NT2/D1 (cell line): ENCODE measurements at regions not wholly inside any gene's neighbourhood (a gene's known extent, or its start where the extent isn't known, plus 50 kb on each side); places are given as distances from the start of the nearest gene placed in this dataset.

Experiments
- SUZ12 ChIP-seq: IDR thresholded peaks from 2 replicates; pipeline ENCODE4 v1.6.1; 2011; ENCODE audit not compliant: insufficient read length, insufficient read depth; ENCODE audit errors: extremely low read depth
- YY1 ChIP-seq: IDR thresholded peaks from 2 replicates; pipeline ENCODE4 v1.6.1; 2011; ENCODE audit not compliant: insufficient read length, insufficient read depth
- ZNF274 ChIP-seq: IDR thresholded peaks from 2 replicates; pipeline ENCODE4 v1.6.1; 2011; ENCODE audit warnings: mild to moderate bottlenecking, low read depth, low read length

- TF ChIP-seq YY1 (no peak), SUZ12 (no peak), ZNF274 (no peak)
These were observed 174.1 kb downstream of the WSCD1 start for GRCh38 chr17:6244253-6244652.
